Stomach (tissue), 4 donors: ENCODE measurements at regions not wholly inside any gene's neighbourhood (a gene's known extent, or its start where the extent isn't known, plus 50 kb on each side); places are given as distances from the start of the nearest gene placed in this dataset.

ENCODE experiments used
- CTCF ChIP-seq, 7 experiments: fragments of 450-650 bp in 4 of 7; fragments of 200-600 bp in 3 of 7; sonication (generic) in 3 of 7; IDR thresholded peaks; one replicate each; pipeline ENCODE4 v1.5.1; 2016 to 2019; ENCODE audit warnings: antibody characterized with exemption in 7 of 7, control low read depth in 2 of 7, mild to moderate bottlenecking in 1 of 7
- EP300 ChIP-seq: sonication (generic); formaldehyde crosslinking; IDR thresholded peaks from one replicate; pipeline ENCODE4 v1.6.1; 2017; ENCODE audit warnings: antibody characterized with exemption
- POLR2A ChIP-seq, 4 donors: fragments of 450-650 bp; IDR thresholded peaks; one replicate each; pipeline ENCODE4 v1.6.1; 2016; ENCODE audit warnings: antibody characterized with exemption in 4 of 4, control low read depth in 2 of 4, mild to moderate bottlenecking in 1 of 4, moderate library complexity in 1 of 4
- POLR2AphosphoS5 ChIP-seq, 3 donors: sonication (generic); formaldehyde crosslinking; IDR thresholded peaks; one replicate each; pipeline ENCODE4 v1.6.1; 2016; ENCODE audit warnings: antibody characterized with exemption in 3 of 3

GRCh38 chrX:131202766-131203165 lies 86.3 kb downstream of the IGSF1 start:
- TF ChIP-seq CTCF (IDR thresholded peaks at IDR 0.05), result no peak
- TF ChIP-seq EP300, result no peak
- no peak for TF ChIP-seq POLR2A (IDR thresholded peaks at IDR 0.05)
- TF ChIP-seq POLR2AphosphoS5 (IDR thresholded peaks at IDR 0.05), result no peak
